ENCODE measurements at regions not wholly inside any gene's neighbourhood (a gene's known extent, or its start where the extent isn't known, plus 50 kb on each side); places are given as distances from the start of the nearest gene placed in this dataset.
"Not testable (repeated sequence)": the region's sequence is repeated elsewhere in the genome, so short reads cannot be mapped to it uniquely, and the experiment has no call there.

DNA sequence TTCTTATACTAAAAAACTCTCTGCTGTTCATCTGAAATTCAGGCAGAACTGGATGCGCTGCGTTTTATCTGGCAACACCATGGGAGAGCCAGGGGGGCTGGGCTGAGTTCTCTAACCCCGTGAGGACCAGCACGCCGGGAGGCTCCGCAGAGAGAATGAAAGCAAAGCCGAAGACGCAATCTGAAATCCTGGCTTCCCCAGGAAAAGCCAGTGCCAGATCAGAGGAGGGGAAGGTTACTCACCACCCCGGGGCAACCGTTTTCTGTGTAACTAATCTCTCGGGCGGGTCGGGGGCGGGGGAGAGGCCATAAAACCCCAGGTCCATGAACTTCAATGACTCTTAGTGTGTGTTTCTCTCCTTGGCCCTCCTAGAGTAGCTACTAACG is 99.4 kb downstream of the SHANK2 start:
- no peak for DNase-seq (ENCODE audit: low read depth)

DNA sequence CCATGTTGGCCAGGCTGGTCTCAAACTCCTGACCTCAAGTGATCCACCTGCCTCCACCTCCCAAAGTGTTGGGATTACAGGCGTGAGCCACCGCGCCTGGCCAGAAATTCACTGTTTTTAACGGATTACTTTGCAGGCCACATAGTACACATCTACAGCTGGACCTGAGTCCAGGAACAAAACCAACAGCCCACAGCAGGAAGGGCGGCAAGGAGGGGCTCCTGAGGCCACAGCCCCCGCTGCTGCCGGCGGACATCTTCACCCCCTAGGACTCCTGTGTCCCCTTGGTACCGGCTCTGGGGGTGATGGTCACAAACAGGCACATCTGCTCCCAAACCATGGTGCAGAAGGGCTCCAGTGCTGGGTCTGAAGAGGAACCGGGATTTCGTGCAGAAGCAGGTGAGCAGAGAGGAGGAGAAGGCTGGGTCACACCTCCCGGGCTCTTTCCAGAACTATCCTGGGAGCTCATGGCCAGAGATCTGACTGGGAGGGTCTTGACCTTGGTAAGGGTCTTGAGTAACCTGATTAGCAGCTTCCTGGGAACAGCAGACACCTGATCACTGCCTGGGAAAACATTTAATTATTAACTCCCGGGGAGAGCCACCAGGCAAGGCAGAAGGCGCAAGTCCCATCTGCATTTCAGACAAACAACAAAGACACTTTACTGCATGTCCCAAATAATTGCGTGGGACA is 99.9 kb downstream of the SHANK2 start:
- DNase-seq (ENCODE audit: low read depth) = not testable (repeated sequence)

- DNase-seq (ENCODE audit: low read depth) = no peak
These were observed 100.8 kb downstream of the SHANK2 start for GRCh38 chr11:71151561-71151960.

GRCh38 chr11:71150859-71151258 is 101.5 kb downstream of the SHANK2 start:
- no peak for DNase-seq (ENCODE audit: low read depth)

DNA sequence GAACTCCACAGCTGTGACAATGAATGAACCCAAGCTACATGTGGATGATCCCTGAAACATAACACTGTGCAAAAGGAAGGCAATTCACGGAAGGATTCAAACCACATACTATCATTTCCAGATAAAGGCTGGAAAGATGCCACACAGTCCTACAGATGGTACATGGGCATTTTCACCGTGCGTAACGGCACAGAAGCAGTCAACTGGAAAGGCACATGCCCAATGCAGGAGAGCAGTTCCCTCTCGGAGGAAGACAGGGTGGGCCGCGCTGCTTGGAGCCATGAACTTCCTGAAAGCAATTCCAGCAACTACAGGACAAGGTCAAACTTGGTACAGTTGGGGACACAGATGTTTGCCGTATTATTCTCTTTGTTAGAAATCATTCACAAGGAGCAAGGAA is 103.7 kb downstream of the SHANK2 start:
- DNase-seq (ENCODE audit: low read depth) = no peak

DNA sequence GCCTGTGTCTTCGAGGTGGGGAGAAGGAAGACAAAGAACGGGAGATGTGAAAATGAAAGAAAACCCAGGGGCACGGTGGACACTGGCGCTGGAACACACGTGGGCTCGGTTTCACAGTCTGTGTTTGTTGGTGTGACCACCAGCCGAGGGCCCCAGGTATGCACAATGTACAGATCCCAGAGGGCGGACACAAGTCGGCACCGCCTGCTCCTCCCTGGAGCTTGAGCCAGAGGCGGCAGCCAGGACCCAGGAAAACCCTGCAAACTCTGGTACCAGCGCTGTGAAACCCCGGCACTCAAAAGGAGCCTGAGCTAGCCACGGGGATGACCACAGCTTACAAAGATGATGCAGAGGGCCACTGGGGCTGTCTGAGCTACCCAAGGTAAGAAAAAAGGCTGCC is 105.0 kb downstream of the SHANK2 start:
- DNase-seq (ENCODE audit: low read depth) = no peak

- no peak for DNase-seq (ENCODE audit: low read depth)
These were observed 105.5 kb downstream of the SHANK2 start for GRCh38 chr11:71146846-71147245.

GRCh38 chr11:71145988-71146824 is 106.2 kb downstream of the SHANK2 start:
- DNase-seq (ENCODE audit: low read depth) = no peak

DNA sequence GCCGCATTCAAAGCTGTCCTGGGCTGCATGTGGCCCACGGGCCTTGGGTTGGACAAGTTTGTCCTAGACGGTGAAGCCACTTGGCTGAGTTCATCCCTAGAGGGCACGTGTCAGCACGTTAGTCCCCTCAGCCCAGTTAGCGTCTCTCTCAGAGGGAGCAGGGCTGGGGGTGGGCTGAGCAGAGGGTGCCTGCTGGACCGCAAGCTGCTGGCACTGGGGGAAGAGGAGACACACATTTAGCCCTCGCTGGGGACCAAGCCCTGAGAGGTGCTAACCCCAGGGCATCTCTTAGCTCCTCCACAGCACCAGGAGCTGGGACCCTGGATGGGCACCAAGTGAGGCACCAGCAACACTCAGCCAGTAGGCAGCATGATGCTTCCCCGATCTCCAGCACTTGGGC is 107.0 kb downstream of the SHANK2 start:
- DNase-seq (ENCODE audit: low read depth) = no peak

- no peak for DNase-seq (ENCODE audit: low read depth)
These were observed 107.6 kb downstream of the SHANK2 start for GRCh38 chr11:71144736-71145135.

DNA sequence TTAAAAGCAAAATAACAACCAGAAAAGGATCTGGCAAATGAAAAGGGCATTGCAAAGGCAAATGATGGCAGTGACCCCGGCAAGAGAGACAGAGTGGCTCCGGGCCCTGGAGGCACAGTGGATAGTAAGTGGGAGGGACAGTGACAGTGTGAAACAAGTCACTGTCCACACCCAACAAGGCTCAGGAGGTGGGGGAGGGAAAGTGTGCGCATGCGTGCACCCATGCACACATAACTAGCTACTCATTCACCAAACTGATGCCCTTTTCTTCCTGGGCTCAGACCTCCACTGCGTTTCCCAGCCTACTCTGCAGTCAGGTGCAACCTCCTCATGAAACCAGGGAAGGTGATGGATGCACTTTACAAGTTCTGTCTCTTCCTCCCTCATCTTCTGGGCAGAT is 108.4 kb downstream of the SHANK2 start:
- DNase-seq (ENCODE audit: low read depth) = no peak

- no peak for DNase-seq (ENCODE audit: low read depth)
These were observed 112.0 kb downstream of the SHANK2 start for GRCh38 chr11:71140206-71140919.

DNA sequence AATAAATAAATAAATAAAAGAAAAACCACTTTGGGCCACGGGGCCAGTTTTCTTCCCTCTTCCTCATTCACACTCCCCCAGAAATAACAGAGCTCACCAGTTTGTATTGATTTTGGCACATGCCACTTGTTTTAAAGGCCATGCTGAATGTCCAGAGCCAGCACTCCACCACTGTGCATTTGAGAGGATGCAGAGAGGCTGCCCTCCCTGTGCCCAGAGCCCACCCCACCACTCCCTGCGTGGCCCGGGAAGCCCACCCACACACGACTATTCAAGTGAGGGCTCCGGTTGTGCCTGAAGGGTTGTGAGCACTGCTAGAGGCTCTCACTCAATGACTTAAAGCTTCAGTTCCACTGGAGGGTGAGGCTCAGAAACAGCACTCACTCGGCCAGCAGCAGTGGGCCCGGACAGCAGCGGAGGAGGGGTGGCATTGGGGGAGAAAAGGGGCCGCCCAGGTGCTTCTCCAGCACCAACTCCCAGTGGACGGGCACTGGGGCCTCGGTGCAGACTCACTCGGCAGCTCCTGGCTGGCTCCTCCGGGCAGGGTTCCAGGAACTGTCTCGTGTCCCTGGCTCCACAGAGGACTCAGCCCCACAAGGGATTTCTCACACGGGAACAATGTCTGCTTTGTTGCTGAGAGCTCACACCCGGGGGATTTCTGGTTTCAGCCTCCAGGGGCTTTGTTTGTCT is 112.7 kb downstream of the SHANK2 start:
- DNase-seq (ENCODE audit: low read depth) = no peak

DNA sequence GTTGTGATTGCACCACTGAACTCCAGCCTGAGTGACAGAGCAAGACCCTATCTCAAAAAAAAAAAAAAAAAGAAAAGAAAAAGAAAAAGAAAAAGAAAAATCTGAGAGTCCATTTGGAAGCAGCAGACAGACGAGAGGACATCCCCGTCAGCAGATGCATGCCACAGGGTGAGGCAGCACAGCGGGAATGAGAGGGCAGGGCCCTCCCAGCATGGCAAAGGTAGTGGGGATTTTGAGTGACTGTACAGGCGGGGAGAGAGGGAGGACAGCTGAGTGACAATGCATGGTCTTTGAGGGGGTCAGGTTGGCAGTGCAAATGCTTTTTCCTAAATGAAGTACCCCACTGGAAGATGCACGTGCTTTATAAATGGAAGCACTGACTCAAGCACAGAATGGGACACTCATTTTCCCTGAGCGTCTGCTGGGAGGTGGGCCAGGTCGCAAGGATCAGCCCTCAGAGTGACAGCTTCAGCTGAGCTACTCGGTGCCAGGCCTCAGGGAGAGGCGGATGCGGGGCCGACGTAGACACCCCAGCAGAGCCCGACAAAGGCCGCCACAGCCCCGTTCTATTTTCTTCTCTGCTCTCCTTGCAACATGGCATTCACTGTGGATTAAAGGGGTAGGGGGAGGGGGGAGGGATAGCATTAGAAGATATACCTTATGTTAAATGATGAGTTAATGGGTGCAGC is 113.5 kb downstream of the SHANK2 start:
- no peak for DNase-seq (ENCODE audit: low read depth)

DNA sequence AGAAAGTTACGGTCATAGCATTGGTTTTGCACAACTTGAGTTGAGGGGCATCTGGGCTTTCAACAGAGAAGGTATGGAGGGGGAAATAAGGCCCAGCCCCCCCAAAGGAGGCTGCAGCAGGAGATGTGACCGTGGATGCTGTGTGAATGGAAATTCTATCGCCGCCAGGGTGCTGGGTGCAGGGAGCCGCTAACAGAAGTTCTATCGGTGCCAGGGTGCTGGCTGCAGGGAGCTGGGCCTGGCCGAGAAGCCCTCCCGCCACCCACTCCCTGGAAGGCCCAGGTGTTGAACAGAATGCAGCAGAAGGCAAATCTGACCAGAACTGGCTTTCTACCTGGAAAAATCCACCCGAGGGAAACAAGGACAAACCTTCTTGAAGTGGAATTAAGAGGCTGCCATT is 115.0 kb downstream of the SHANK2 start:
- no peak for DNase-seq (ENCODE audit: low read depth)

GRCh38 chr11:71136095-71136845 is 116.1 kb downstream of the SHANK2 start:
- DNase-seq (ENCODE audit: low read depth) = no peak

DNA sequence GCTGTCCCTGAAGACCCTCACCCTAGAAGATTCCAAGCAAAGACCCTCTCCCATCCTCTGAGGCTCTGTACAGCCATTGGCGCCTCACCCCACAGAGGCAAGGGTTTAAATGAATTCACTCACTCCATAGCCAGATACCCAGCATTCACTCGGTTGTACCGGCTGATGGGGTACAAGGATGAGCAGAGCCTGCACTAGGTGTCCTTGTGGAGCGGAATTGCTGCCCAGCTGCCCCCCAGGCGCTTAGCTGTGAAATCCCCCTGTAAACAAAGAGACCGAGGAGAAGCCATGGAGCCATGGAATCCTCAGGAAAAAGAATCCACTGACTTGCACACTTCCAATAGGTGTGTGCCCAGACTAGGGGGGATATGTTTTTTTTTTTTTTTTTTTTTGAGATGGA is 117.3 kb downstream of the SHANK2 start:
- DNase-seq (ENCODE audit: low read depth) = no peak

DNA sequence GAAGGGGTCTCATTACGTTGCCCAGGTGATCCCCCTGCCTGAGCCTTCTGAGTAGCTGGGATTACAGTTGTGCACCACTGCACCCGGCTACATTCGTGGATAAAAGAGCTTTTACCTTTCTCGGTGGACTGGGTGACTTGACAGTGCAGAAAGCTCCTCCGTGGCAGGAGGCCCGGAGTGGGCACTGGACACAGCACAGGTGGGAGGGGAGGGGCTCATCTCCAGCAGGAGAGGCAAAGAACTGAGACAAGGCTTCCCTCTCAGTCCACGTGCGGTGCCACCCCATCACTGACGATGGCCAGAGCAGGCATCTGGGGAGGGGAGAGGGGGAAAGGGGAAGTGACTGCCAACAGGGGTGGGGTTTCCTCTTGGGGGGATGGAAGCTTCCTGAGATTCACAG is 118.4 kb downstream of the SHANK2 start:
- no peak for DNase-seq (ENCODE audit: low read depth)

GRCh38 chr11:71131861-71132260 is 120.5 kb downstream of the SHANK2 start:
- no peak for DNase-seq (ENCODE audit: low read depth)

GRCh38 chr11:71130106-71130505 is 122.3 kb downstream of the SHANK2 start:
- no peak for DNase-seq (ENCODE audit: low read depth)

All from HT1080 (cell line).